GM20431 (cell line): ENCODE measurements at regions not wholly inside any gene's neighbourhood (a gene's known extent, or its start where the extent isn't known, plus 50 kb on each side); places are given as distances from the start of the nearest gene placed in this dataset.

ENCODE experiments used
- in situ Hi-C: fragments of 300-500 bp; cut with MseI, MboI; formaldehyde crosslinking; loops from one replicate; pipeline ENCODE4 v1.15.0; 2020; ENCODE audit warnings: low sequenced_read_pairs; ENCODE audit not compliant: unreplicated experiment

GRCh38 chr14:55873169-55873568 lies 245.0 kb upstream of the PELI2 start:
- in situ Hi-C loops: no loop called here

GRCh38 chr14:55874785-55875184 lies 243.4 kb upstream of the PELI2 start:
- in situ Hi-C loops: no loop called here

- in situ Hi-C loops: no loop called here
Measured at GRCh38 chr14:55877942-55878341, 240.3 kb upstream of the PELI2 start.

- in situ Hi-C loops: no loop called here
Measured at GRCh38 chr14:55881577-55882241, 236.5 kb upstream of the PELI2 start.

DNA sequence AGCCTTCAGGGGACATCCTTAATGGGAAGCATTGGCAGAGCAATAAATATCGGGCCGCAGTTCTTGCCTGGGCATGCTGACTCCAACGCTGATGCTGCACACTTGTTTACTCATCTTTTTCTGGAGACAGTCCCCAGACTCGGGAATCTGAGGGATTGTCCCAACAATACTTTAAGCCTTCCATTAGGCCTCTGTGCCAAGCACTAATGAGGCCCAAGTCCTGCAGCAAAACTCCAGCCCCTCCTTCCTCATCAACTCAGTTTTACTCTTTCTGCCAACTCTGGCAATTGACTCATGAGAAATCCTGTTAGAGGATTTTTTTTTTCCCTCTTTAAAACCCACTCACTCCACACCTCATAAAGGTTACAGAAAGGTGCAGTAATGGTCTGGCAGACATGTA lies 233.4 kb upstream of the PELI2 start:
- in situ Hi-C loops: no loop called here

GRCh38 chr14:55889124-55889523 lies 229.1 kb upstream of the PELI2 start:
- in situ Hi-C loops: no loop called here

DNA sequence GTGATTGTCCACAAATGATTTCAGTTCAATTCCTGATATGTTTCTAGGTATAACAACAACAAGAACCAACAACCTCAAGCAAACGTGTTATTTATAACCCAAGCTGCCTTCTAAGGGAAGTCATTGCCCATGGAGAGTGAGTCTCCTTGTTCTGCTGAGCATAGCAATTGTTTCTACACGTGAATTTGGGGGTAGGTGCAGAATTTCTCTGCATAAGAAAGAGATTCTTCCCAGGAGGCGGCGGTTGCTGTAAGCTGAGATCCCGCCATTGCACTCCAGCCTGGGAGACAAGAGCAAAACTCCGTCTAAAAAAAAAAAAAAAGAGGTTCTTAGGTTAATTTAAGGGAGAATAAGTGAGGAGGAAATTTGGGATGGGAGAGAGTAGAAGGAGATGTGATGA lies 226.5 kb upstream of the PELI2 start:
- in situ Hi-C loops: no loop called here

GRCh38 chr14:55892906-55893305 lies 225.3 kb upstream of the PELI2 start:
- in situ Hi-C loops: no loop called here

- in situ Hi-C loops: no loop called here
Measured at GRCh38 chr14:55893705-55894104, 224.5 kb upstream of the PELI2 start.

DNA sequence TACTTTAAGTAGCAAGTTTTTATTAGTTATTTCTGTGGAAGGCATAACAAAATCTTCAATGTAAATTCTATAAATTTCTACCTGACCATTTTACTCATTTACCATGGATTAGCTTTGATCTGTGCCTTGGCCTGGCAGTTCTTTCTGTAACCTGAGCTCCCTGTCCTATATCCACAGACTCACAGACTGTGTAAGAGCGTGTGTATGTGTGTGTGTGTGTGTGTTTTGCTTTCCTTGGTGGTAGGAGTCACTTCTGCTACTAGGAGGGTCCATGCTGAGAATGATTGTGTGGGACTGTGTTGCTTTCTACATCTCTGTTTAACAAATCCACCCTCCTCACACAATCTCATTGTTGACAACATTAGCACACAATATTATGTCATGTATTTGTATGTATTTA lies 221.2 kb upstream of the PELI2 start:
- in situ Hi-C loops: no loop called here

DNA sequence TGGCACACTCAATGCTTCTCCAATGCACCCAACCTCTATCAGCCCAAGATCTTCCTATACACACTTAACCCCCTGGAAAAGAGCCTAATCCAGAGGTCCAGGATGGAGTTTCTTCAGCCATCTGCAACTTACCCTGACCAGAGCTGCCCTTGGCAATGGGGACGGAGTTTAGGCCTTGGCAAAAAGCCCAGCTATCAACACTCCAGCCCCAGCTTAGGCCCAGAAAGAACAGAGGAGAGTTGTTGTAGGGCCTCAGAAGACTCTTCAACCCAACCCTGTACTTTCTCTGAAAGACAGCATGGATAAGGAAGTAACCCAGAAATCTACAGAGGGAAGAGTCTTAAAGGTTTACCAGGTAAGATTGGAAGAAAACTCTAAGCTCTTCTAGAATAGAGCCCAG lies 219.3 kb upstream of the PELI2 start:
- in situ Hi-C loops: no loop called here

- in situ Hi-C loops: no loop called here
Measured at GRCh38 chr14:55899531-55899930, 218.7 kb upstream of the PELI2 start.

- in situ Hi-C loops: no loop called here
Measured at GRCh38 chr14:55900749-55901148, 217.5 kb upstream of the PELI2 start.

GRCh38 chr14:55901291-55901690 lies 216.9 kb upstream of the PELI2 start:
- in situ Hi-C loops: no loop called here

- in situ Hi-C loops: no loop called here
Measured at GRCh38 chr14:55902241-55902640, 216.0 kb upstream of the PELI2 start.

GRCh38 chr14:55904086-55904485 lies 214.1 kb upstream of the PELI2 start:
- in situ Hi-C loops: no loop called here

DNA sequence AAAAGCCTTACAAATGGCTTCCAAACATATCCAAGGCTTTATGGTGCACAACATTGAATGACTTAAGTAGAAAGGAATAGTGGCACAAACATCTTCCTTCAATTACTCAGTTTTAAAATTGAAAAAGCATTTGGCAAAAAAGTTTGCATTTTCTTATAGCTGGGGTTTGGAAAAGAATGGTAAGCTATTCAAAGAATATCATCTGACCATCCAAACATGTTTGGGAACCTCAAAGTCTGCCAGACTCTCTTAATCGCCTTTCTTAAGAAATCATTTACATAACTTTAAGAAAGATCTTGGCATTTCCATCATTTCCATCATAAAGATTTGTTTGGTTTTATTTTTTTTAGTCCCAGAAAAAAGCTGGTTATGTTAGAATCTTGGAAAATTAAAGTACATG lies 210.1 kb upstream of the PELI2 start:
- in situ Hi-C loops: no loop called here

DNA sequence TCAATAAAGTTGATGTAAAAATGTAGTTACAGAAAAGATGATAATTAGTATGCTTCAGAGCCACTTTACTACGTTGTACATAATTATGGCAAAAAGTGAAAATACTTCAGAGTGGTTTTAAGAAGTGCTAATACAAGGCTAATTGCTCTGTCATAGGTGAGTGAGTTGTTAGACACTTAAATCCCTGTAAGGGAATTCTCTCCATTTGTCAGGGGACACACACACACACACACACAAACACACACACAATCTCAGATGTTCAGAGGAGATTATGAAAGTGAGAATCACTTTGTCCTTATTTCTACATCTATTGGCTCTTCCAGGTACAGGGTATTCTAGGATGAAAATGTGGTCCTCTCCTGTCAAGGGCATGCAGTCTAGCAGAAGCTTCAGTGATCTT lies 208.3 kb upstream of the PELI2 start:
- in situ Hi-C loops: no loop called here

DNA sequence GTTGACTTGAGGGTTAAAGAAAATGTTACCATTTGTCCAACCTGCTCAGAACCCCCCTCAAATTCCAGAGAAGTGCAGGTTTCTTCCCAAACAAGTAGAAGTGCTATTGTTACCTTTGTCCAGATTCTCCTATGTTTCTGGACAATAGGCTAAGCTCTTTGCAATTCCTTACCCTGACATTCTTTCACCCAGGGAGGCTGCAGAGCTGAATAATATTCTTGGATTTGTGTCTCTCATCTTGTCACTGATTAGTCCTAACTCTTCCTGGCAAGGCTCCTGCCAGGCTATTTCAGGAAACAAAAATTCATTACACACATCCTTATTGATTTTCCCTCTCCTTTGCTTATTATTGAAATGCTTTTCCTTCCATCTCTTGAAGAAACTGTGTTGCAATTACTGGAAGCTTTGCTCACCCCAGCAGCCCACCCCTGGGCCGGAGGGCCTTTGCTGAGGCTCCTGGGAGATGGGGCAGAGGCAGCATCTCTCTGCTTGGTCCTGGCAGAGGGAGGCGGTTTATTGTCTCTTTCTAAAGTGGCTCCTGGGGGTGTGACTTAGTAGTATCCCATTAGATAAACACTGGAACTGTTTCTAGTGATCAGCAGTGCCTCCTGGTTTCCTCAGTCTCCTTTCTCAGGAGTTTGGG lies 207.5 kb upstream of the PELI2 start:
- in situ Hi-C loops: no loop called here

GRCh38 chr14:55911776-55912175 lies 206.4 kb upstream of the PELI2 start:
- in situ Hi-C loops: no loop called here

DNA sequence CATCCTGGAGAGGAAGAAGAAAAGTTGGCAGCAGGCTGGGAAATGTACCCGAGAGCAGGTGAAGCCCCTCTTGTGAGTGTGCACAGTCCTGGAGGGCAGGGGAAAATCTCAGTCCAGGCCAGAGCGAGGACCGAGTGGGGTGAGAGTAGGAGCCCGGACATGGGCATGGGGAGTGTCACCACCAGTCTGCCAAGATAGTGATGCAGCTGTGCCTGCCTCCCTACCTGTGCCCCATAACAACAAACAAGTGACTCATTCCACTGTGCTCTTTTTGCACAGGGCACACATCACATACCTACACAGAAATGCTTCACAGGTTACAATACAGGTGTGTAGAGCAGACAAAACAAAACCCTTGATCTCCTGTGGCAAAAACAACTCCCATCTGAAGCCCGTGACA lies 205.9 kb upstream of the PELI2 start:
- in situ Hi-C loops: no loop called here
